ENCODE measurements at regions not wholly inside any gene's neighbourhood (a gene's known extent, or its start where the extent isn't known, plus 50 kb on each side); places are given as distances from the start of the nearest gene placed in this dataset.

DNA sequence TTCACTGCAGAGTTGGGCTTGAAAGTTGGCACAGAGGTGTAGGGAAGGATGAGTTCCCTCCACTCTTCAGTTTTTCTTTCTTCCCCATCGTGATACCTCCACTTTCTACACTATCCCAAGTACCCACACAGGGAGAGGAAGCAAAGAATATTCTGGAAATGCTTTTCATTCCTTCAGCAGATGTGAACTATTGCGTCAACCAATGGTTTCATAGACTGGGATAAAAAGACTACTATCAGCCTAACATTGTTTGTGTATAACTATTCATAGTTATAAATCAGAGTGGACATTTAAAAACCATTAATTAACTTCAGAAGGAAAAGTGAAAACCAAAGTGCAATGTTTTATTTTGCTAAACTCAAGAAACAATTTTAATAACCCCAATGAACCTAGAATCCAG, 63.6 kb upstream of the MAMDC2 start:
- no peak overlapping the region for H3K4me3 ChIP-seq (ENCODE audit: low read depth, poor library complexity, severe bottlenecking)
- no peak for DNase-seq (ENCODE audit: low spot score in 2 of 2)
- 70 to 75% methylated on average over 2 of the region's 2 CpGs for WGBS, 2 donors
- intact Hi-C loops (cut with DNase I; ENCODE audit: low total_unique reads), result loop anchor here (10.0 kb wide), 1 partner anchor 625 kb away; no protein-coding TSS in a partner anchor
- TF ChIP-seq POLR2A (IDR thresholded peaks at IDR 0.05), result no peak
- TF ChIP-seq, protein P1, sequence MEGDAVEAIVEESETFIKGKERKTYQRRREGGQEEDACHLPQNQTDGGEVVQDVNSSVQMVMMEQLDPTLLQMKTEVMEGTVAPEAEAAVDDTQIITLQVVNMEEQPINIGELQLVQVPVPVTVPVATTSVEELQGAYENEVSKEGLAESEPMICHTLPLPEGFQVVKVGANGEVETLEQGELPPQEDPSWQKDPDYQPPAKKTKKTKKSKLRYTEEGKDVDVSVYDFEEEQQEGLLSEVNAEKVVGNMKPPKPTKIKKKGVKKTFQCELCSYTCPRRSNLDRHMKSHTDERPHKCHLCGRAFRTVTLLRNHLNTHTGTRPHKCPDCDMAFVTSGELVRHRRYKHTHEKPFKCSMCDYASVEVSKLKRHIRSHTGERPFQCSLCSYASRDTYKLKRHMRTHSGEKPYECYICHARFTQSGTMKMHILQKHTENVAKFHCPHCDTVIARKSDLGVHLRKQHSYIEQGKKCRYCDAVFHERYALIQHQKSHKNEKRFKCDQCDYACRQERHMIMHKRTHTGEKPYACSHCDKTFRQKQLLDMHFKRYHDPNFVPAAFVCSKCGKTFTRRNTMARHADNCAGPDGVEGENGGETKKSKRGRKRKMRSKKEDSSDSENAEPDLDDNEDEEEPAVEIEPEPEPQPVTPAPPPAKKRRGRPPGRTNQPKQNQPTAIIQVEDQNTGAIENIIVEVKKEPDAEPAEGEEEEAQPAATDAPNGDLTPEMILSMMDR (IDR thresholded peaks at IDR 0.05), result no peak

DNA sequence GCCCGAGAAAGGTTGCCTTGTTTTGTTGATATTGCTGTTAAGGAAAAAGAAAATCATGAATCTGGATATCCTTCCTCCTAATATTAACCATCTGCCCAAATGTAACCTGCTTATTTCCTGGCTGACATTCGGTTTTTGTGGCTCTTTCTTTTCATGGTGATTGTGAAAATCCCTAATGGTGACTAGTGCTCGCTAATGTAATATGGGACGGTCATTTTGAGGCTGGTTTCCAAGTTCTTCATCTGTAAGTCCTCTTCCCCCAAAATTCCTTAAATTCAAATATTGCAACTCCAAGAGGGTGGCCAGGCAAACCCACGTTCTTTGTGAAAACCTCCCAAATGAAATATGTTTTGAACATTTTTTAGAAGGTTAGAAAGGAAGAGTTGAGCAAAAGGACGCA, 63.1 kb upstream of the MAMDC2 start:
- 60 to 72% methylated on average over 6 of the region's 6 CpGs for WGBS, 2 donors
- no peak for DNase-seq (ENCODE audit: low spot score in 2 of 2)
- TF ChIP-seq, protein P1 (IDR thresholded peaks at IDR 0.05), result no peak
- TF ChIP-seq POLR2A (IDR thresholded peaks at IDR 0.05), result no peak
- intact Hi-C loops (cut with DNase I; ENCODE audit: low total_unique reads), result loop anchor here (10.0 kb wide), 1 partner anchor 624 kb away; no protein-coding TSS in a partner anchor
- no peak overlapping the region for H3K4me3 ChIP-seq (ENCODE audit: low read depth, poor library complexity, severe bottlenecking)

DNA sequence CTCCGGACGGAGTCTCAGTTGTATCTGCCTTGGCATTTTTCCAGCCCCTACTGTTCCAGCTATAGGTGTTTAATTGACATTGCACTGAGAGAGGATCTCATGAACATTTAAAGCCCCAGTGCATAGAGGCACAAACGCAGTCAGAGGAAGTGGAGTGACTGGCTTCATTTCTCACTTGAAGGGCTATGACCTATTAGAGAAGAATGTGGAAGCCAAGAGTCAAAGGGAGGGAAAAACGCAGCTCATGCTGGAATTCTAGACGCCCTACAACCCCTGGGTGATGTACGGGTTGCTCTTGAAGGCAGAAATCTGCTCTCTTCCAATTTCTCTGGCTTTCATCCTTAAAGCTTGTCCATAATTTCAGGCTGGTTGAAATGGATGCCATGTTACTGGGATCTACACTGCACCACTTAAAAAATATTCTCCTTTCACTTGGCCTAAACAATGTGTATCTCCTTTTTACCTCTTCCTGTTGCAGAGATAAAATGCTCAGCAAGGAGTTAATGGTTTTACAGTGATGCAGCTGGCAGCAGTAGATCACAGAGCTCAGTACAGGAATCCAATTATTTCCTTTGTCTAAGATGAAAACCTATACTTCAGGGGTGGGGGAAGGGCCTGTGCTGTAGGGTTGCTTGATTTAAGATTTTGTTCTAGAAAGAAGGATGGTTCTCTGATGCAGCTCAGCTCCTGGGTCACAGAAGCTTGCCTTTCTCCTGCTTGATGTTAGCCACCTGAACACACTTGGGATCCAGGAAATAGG, 61.8 kb upstream of the MAMDC2 start:
- DNase-seq (ENCODE audit: low spot score in 2 of 2), result no peak
- no peak overlapping the region for H3K4me3 ChIP-seq (ENCODE audit: low read depth, poor library complexity, severe bottlenecking)
- intact Hi-C loops (cut with DNase I; ENCODE audit: low total_unique reads), result loop anchor here (10.0 kb wide), 1 partner anchor 623 kb away; no protein-coding TSS in a partner anchor
- TF ChIP-seq, protein P1 (IDR thresholded peaks at IDR 0.05), result no peak
- no peak for TF ChIP-seq POLR2A (IDR thresholded peaks at IDR 0.05)
- WGBS, 2 donors, result 71 to 84% methylated on average over 6 of the region's 6 CpGs

DNA sequence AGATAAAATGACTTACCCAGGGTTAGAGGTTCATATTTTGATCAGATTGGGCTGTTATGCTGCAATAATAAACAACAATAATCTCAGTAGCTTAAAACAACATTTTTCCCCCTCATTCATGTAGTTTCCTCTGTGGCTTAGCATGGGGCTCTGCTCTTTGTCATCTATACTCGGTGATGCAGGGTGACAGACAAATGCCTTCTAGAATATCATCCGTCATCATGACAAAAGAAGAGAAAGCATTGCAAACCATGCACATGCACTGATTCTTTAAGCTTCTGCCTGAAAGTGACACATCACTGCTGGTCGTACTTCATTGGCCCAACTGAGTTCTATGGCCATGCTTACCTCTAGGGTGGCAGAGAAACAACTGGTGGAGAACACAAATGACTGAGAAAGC, 58.8 kb upstream of the MAMDC2 start:
- no peak overlapping the region for H3K4me3 ChIP-seq (ENCODE audit: low read depth, poor library complexity, severe bottlenecking)
- DNase-seq (ENCODE audit: low spot score in 2 of 2), result no peak
- intact Hi-C loops (cut with DNase I; ENCODE audit: low total_unique reads), result loop anchor here (10.0 kb wide), 1 partner anchor 620 kb away; no protein-coding TSS in a partner anchor
- WGBS, 2 donors, result 90 to 93% methylated on average over 3 of the region's 3 CpGs
- TF ChIP-seq POLR2A (IDR thresholded peaks at IDR 0.05), result no peak
- TF ChIP-seq, protein P1 (IDR thresholded peaks at IDR 0.05), result no peak

DNA sequence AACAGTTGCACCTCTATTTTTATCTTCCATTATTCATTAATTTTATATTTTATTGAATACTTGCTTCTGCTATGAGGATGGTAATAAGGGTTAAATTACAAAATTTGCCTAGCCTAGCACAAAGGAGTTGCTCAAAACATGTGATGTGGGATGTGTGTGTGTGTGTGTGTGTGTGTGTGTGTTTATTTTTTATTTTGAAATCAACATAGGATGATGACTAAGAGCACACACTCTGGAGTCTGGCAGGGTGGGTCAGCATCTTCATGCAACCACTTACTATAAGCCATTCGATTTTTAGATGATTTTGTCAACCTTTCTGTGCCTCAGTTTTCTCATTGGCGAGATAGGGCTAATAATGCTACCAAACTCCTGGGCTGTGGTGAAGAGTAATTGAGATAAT, 57.7 kb upstream of the MAMDC2 start:
- H3K4me3 ChIP-seq (ENCODE audit: low read depth, poor library complexity, severe bottlenecking), result no peak overlapping the region
- WGBS, 2 donors, result 79 to 83% methylated on average over 2 of the region's 2 CpGs
- TF ChIP-seq, protein P1 (IDR thresholded peaks at IDR 0.05), result no peak
- TF ChIP-seq POLR2A (IDR thresholded peaks at IDR 0.05), result no peak
- intact Hi-C loops (cut with DNase I; ENCODE audit: low total_unique reads), result loop anchor here (10.0 kb wide), 1 partner anchor 619 kb away; no protein-coding TSS in a partner anchor
- no peak for DNase-seq (ENCODE audit: low spot score in 2 of 2)
